WTC11 (cell line): ENCODE measurements at regions not wholly inside any gene's neighbourhood (a gene's known extent, or its start where the extent isn't known, plus 50 kb on each side); places are given as distances from the start of the nearest gene placed in this dataset.

Source experiments
- ATF2 ChIP-seq: sonication (generic); formaldehyde crosslinking; IDR thresholded peaks from 2 replicates; pipeline ENCODE4 v1.8.1; 2022; ENCODE audit warnings: low read depth, missing genetic modification reagents, borderline replicate concordance
- TP53 ChIP-seq: sonication (generic); formaldehyde crosslinking; IDR thresholded peaks from 2 replicates; pipeline ENCODE4 v1.8.1; 2023; ENCODE audit warnings: mild to moderate bottlenecking, missing genetic modification reagents

- TF ChIP-seq TP53 (CRISPR knock-in tag), result no peak
- no peak for TF ChIP-seq ATF2 (CRISPR knock-in tag)
Observed at GRCh38 chr12:123035841-123036240, 55.4 kb downstream of the ARL6IP4 start.
